ENCODE measurements at regions not wholly inside any gene's neighbourhood (a gene's known extent, or its start where the extent isn't known, plus 50 kb on each side); places are given as distances from the start of the nearest gene placed in this dataset.

GRCh38 chr3:180184816-180185215 lies 148.1 kb upstream of the PEX5L start:
- TF ChIP-seq EZH2phosphoT487 (IDR thresholded peaks at IDR 0.05; ENCODE audit: insufficient read depth, low read depth), result no peak
- TF ChIP-seq EZH2 (IDR thresholded peaks at IDR 0.05; ENCODE audit: insufficient read depth, poor library complexity, severe bottlenecking), result no peak
